Neural progenitor cell (in vitro differentiated cells): ENCODE measurements at regions not wholly inside any gene's neighbourhood (a gene's known extent, or its start where the extent isn't known, plus 50 kb on each side); places are given as distances from the start of the nearest gene placed in this dataset.

Experiments
- CTCF ChIP-seq: fragments of 200-600 bp; sonication (generic); IDR thresholded peaks from 2 replicates; pipeline ENCODE4 v1.5.1; 2017; ENCODE audit warnings: antibody characterized with exemption, mild to moderate bottlenecking
- EZH2phosphoT487 ChIP-seq: fragments of 200-600 bp; sonication (generic); IDR thresholded peaks from 2 replicates; pipeline ENCODE4 v1.6.1; 2017; ENCODE audit warnings: antibody characterized with exemption

- TF ChIP-seq CTCF (no peak), EZH2phosphoT487 (no peak)
These were observed 82.9 kb upstream of the FAT3 start for GRCh38 chr11:92141725-92142124.
